OCI-LY3 (cell line): ENCODE measurements at regions not wholly inside any gene's neighbourhood (a gene's known extent, or its start where the extent isn't known, plus 50 kb on each side); places are given as distances from the start of the nearest gene placed in this dataset.

Experiments
- EZH2phosphoT487 ChIP-seq: fragments of 200-600 bp; shearing (Covaris generic); IDR thresholded peaks from 2 replicates; pipeline ENCODE4 v1.6.1; 2018; ENCODE audit warnings: antibody characterized with exemption, mixed run types, low read depth
- TF ChIP-seq, protein P1 (sequence below): fragments of 200-600, 300-600 bp; sonication (generic); IDR thresholded peaks from 2 replicates; pipeline ENCODE4 v1.5.1; 2014; ENCODE audit warnings: antibody characterized with exemption, low read length, low read depth

DNA sequence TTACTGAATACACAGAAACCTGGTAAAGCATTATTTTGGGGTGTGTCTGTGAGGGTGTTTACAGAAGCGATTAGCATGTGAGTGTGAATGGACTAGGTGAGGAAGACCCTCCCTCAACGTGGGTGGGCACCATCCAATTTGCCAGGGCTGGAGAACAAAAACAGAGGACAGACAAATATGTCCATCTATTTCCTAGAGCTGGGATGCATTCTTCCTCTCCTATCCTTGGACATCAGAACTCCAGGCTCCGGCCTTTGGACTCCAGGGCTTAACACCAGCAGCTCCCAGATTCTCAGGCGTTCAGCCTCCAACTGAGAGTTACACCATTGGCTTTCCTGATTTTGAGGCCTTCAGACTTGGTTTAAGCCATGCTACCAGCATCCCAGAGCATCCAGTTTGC is 65.8 kb upstream of the CHD1 start:
- TF ChIP-seq, protein P1, sequence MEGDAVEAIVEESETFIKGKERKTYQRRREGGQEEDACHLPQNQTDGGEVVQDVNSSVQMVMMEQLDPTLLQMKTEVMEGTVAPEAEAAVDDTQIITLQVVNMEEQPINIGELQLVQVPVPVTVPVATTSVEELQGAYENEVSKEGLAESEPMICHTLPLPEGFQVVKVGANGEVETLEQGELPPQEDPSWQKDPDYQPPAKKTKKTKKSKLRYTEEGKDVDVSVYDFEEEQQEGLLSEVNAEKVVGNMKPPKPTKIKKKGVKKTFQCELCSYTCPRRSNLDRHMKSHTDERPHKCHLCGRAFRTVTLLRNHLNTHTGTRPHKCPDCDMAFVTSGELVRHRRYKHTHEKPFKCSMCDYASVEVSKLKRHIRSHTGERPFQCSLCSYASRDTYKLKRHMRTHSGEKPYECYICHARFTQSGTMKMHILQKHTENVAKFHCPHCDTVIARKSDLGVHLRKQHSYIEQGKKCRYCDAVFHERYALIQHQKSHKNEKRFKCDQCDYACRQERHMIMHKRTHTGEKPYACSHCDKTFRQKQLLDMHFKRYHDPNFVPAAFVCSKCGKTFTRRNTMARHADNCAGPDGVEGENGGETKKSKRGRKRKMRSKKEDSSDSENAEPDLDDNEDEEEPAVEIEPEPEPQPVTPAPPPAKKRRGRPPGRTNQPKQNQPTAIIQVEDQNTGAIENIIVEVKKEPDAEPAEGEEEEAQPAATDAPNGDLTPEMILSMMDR, result no peak
- TF ChIP-seq EZH2phosphoT487, result no peak
